H1 (cell line): ENCODE measurements at regions not wholly inside any gene's neighbourhood (a gene's known extent, or its start where the extent isn't known, plus 50 kb on each side); places are given as distances from the start of the nearest gene placed in this dataset.

Experiments
- CTCF ChIA-PET: fragments of 300-600 bp; sonication (Branson Sonifier 250); formaldehyde crosslinking; loops from one replicate; lab custom pipeline; 2021; ENCODE audit not compliant: partially characterized antibody; lab: Charles Lee
- POLR2A ChIA-PET: fragments of 300-600 bp; sonication (Branson Sonifier 250); formaldehyde crosslinking; loops from one replicate; lab custom pipeline; 2021; ENCODE audit warnings: inconsistent platforms; ENCODE audit not compliant: partially characterized antibody; lab: Charles Lee
- DNase-seq, 2 experiments: peaks; one replicate each; pipeline versions ENCODE4 v3.0.0 to v3.0.0-alpha.2; 2010 to 2022; ENCODE audit warnings: low spot score in 2 of 2, low read depth in 1 of 2, mixed read lengths in 1 of 2
- FAIRE-seq: peaks from 2 replicates; lab custom pipeline; 2011; peaks lifted over from hg19 to GRCh38; lab: Jason Lieb, UNC
- H2AFZ ChIP-seq: 2 replicates; pipeline ENCODE4 v1.8.1; 2012; ENCODE audit warnings: low read length, inconsistent platforms
- H2AK5ac ChIP-seq: 2 replicates; pipeline ENCODE4 v1.6.1; 2013; ENCODE audit warnings: low read depth, low read length
- H2BK120ac ChIP-seq: replicated peaks from 2 replicates; pipeline ENCODE3; 2013; ENCODE audit warnings: low read depth, low read length, inconsistent platforms
- H2BK12ac ChIP-seq: 2 replicates; pipeline ENCODE4 v1.6.1; 2013; ENCODE audit warnings: low read depth, low read length
- H2BK15ac ChIP-seq: 2 replicates; pipeline ENCODE4 v1.6.1; 2013; ENCODE audit warnings: low read length
- H2BK20ac ChIP-seq: 2 replicates; pipeline ENCODE4 v1.6.1; 2013; ENCODE audit warnings: low read length
- H2BK5ac ChIP-seq: 2 replicates; pipeline ENCODE4 v1.6.1; 2013; ENCODE audit warnings: low read depth, low read length
- H3K14ac ChIP-seq: 2 replicates; pipeline ENCODE4 v1.6.1; 2013; ENCODE audit warnings: inconsistent platforms; ENCODE audit not compliant: insufficient read length
- H3K18ac ChIP-seq: 2 replicates; pipeline ENCODE4 v1.6.1; 2013; ENCODE audit warnings: low read length; ENCODE audit errors: extremely low read depth
- H3K23ac ChIP-seq: 2 replicates; pipeline ENCODE4 v1.6.1; 2013; ENCODE audit warnings: inconsistent platforms; ENCODE audit not compliant: insufficient read length
- H3K23me2 ChIP-seq: 2 replicates; pipeline ENCODE4 v1.6.1; 2013; ENCODE audit warnings: low read depth, low read length
- H3K27ac ChIP-seq: 2 replicates; pipeline ENCODE4 v1.6.1; 2011; ENCODE audit warnings: low read depth, low read length, inconsistent platforms
- H3K27me3 ChIP-seq, 4 experiments: replicated peaks in 1 of 4; 1 replicate in 1 of 4; 2 replicates in 3 of 4; pipeline versions ENCODE4 v1.6.1 to v1.8.1; 2011 to 2013; ENCODE audit warnings: low read length in 3 of 4, mild to moderate bottlenecking in 3 of 4, inconsistent platforms in 2 of 4, mixed read lengths in 2 of 4, moderate library complexity in 1 of 4; ENCODE audit not compliant: control insufficient read depth in 3 of 4, insufficient read depth in 3 of 4; ENCODE audit errors: extremely low read depth in 1 of 4
- H3K36me3 ChIP-seq, 4 experiments: 2 replicates each; pipeline versions ENCODE4 v1.6.1 to v1.8.1; 2011 to 2013; ENCODE audit warnings: mild to moderate bottlenecking in 4 of 4, low read length in 3 of 4, moderate library complexity in 2 of 4, control low read depth in 1 of 4, inconsistent platforms in 1 of 4; ENCODE audit not compliant: insufficient read depth in 4 of 4, control insufficient read depth in 2 of 4
- H3K4ac ChIP-seq: replicated peaks from 2 replicates; pipeline ENCODE3; 2013; ENCODE audit warnings: low read length, low read depth, mixed read lengths, inconsistent platforms; ENCODE audit not compliant: insufficient read length
- H3K4me1 ChIP-seq, 4 experiments: replicated peaks in 1 of 4; 1 replicate in 1 of 4; 2 replicates in 3 of 4; pipeline versions ENCODE4 v1.6.1 to v1.8.1; 2011 to 2013; ENCODE audit warnings: low read length in 3 of 4, inconsistent platforms in 2 of 4, mixed read lengths in 1 of 4; ENCODE audit not compliant: insufficient read depth in 4 of 4, control insufficient read depth in 3 of 4
- H3K4me2 ChIP-seq, 2 experiments: 2 replicates each; pipeline versions ENCODE4 v1.6.1 to v1.8.1; 2011 to 2013; ENCODE audit warnings: low read depth in 2 of 2, low read length in 2 of 2, control low read depth in 1 of 2, inconsistent platforms in 1 of 2, mild to moderate bottlenecking in 1 of 2; ENCODE audit not compliant: insufficient read depth in 1 of 2
- H3K4me3 ChIP-seq, 4 experiments: fragments of 200-600, 300-600 bp in 1 of 4; sonication (generic), shearing (Covaris generic), sonication (Bioruptor Twin) in 1 of 4; 2 replicates each; pipeline versions ENCODE4 v1.5.1 to v1.8.1; 2011 to 2016; ENCODE audit warnings: low read length in 4 of 4, low read depth in 3 of 4, control low read depth in 2 of 4, inconsistent platforms in 2 of 4, mild to moderate bottlenecking in 2 of 4, mixed read lengths in 1 of 4, moderate library complexity in 1 of 4; ENCODE audit not compliant: insufficient read depth in 2 of 4; ENCODE audit errors: extremely low read depth in 1 of 4
- H3K56ac ChIP-seq: replicated peaks from 2 replicates; pipeline ENCODE3; 2013; ENCODE audit warnings: low read depth, mild to moderate bottlenecking, mixed read lengths, low read length, inconsistent platforms; ENCODE audit not compliant: insufficient read length
- H3K79me1 ChIP-seq: 2 replicates; pipeline ENCODE4 v1.6.1; 2013; ENCODE audit warnings: low read depth, low read length, control low read depth
- H3K79me2 ChIP-seq, 2 experiments: 2 replicates each; pipeline versions ENCODE4 v1.6.1 to v1.8.1; 2012 to 2013; ENCODE audit warnings: low read length in 2 of 2, mild to moderate bottlenecking in 2 of 2, inconsistent platforms in 1 of 2; ENCODE audit not compliant: insufficient read depth in 2 of 2, control insufficient read depth in 1 of 2
- H3K9ac ChIP-seq, 4 experiments: replicated peaks in 1 of 4; 1 replicate in 1 of 4; 2 replicates in 3 of 4; pipeline versions ENCODE4 v1.6.1 to v1.8.1; 2011 to 2013; ENCODE audit warnings: low read depth in 3 of 4, low read length in 3 of 4, control low read depth in 2 of 4, mild to moderate bottlenecking in 2 of 4, moderate library complexity in 2 of 4, inconsistent platforms in 1 of 4; ENCODE audit errors: extremely low read depth in 1 of 4
- H3K9me3 ChIP-seq, 2 experiments: 2 replicates each; pipeline versions ENCODE4 v1.6.1 to v1.8.1; 2012 to 2013; ENCODE audit warnings: mild to moderate bottlenecking in 2 of 2, moderate library complexity in 2 of 2, control low read depth in 1 of 2, inconsistent platforms in 1 of 2, low read depth in 1 of 2, low read length in 1 of 2, mixed read lengths in 1 of 2; ENCODE audit not compliant: insufficient read depth in 2 of 2
- H4K20me1 ChIP-seq, 2 experiments: replicated peaks in 1 of 2; 2 replicates each; pipeline versions ENCODE3 to v1.8.1; 2011 to 2013; ENCODE audit warnings: inconsistent platforms in 2 of 2, low read length in 2 of 2, mild to moderate bottlenecking in 1 of 2; ENCODE audit not compliant: insufficient read depth in 2 of 2, control insufficient read depth in 1 of 2
- H4K5ac ChIP-seq: 2 replicates; pipeline ENCODE4 v1.6.1; 2013; ENCODE audit warnings: low read length, low read depth, mixed read lengths, inconsistent platforms; ENCODE audit not compliant: insufficient read length
- H4K8ac ChIP-seq: 2 replicates; pipeline ENCODE4 v1.8.0; 2013; ENCODE audit warnings: mild to moderate bottlenecking, moderate library complexity, low read length, inconsistent platforms; ENCODE audit not compliant: insufficient read depth; ENCODE audit errors: extremely low read depth
- H4K91ac ChIP-seq: replicated peaks from 2 replicates; pipeline ENCODE3; 2013; ENCODE audit warnings: low read length, mixed read lengths, inconsistent platforms; ENCODE audit not compliant: insufficient read length
- BRCA1 ChIP-seq: IDR thresholded peaks from 2 replicates; pipeline ENCODE4 v1.6.1; 2012; ENCODE audit warnings: low read depth, low read length, improper control_type of control experiment
- CTBP2 ChIP-seq: IDR thresholded peaks from 2 replicates; pipeline ENCODE4 v1.7.0; 2011; ENCODE audit warnings: borderline replicate concordance, mild to moderate bottlenecking, moderate library complexity, mixed read lengths, low read length; ENCODE audit not compliant: insufficient read depth, insufficient read length
- HDAC6 ChIP-seq: IDR thresholded peaks from one replicate; pipeline ENCODE4 v1.7.1; 2012; ENCODE audit warnings: low read depth, mild to moderate bottlenecking, inconsistent platforms, low read length, moderate library complexity
- SIN3A ChIP-seq, 2 experiments: IDR thresholded peaks in 1 of 2; conservative IDR thresholded peaks in 1 of 2; 2 replicates each; pipeline ENCODE4 v1.6.1; 2011 to 2012; ENCODE audit warnings: low read length in 2 of 2, improper control_type of control experiment in 1 of 2, low read depth in 1 of 2, mild to moderate bottlenecking in 1 of 2
- WGBS, 2 experiments: shearing (Covaris generic) in 1 of 2; methylation state at CpG; one replicate each; pipeline versions ENCODE4 v1.1.6 to v1.1.7; 2013 to 2015; ENCODE audit warnings: low lambda C conversion rate in 2 of 2, mixed read lengths in 2 of 2, inconsistent platforms in 1 of 2, low coverage in 1 of 2, missing lambda C conversion rate in 1 of 2; ENCODE audit not compliant: insufficient replicate concordance in 2 of 2, insufficient coverage in 1 of 2, insufficient read length in 1 of 2; ENCODE audit errors: extremely low coverage in 1 of 2, missing lambda C conversion rate in 1 of 2; 5-methylcytosine and 5-hydroxymethylcytosine counted together

GRCh38 chr6:51265426-51265825 is 446.8 kb downstream of the TFAP2B start:
- no peaks in the 10 kb centered on the region for H3K4me1 ChIP-seq
- no peak overlapping the region for H4K8ac ChIP-seq
- H3K27me3 ChIP-seq = no peaks in the 10 kb centered on the region
- ChIA-PET CTCF (no interaction called here), POLR2A (no interaction called here)
- H3K4me2 ChIP-seq = no peak overlapping the region
- no peaks in the 10 kb centered on the region for H3K79me1 ChIP-seq
- H2BK12ac ChIP-seq = no peak overlapping the region
- TF ChIP-seq BRCA1 (no peak), CTBP2 (no peak), HDAC6 (no peak), SIN3A (conservative IDR thresholded peaks at IDR 0.05 in 1 of 2, IDR thresholded peaks at IDR 0.05 in 1 of 2; ENCODE audit: low read depth in 1 of 2, low read length in 2 of 2) (no peak)
- no peak overlapping the region for H2BK120ac ChIP-seq
- no peak overlapping the region for H3K23ac ChIP-seq
- H2BK20ac ChIP-seq = no peak overlapping the region
- no peak overlapping the region for H4K91ac ChIP-seq
- no peak overlapping the region for H3K56ac ChIP-seq
- H3K18ac ChIP-seq = no peak overlapping the region
- no peak overlapping the region for H2BK15ac ChIP-seq
- no peak overlapping the region for H3K14ac ChIP-seq
- H4K20me1 ChIP-seq = no peaks in the 10 kb centered on the region
- no peak overlapping the region for H2AFZ ChIP-seq
- no peak overlapping the region for H4K5ac ChIP-seq
- H3K9ac ChIP-seq = no peak overlapping the region
- H3K4ac ChIP-seq = no peak overlapping the region
- WGBS, 2 experiments = 73% methylated on average over 4 of the region's 4 CpGs; no CpG with 5 or more reads in 1 of the 2 experiments
- H2AK5ac ChIP-seq = no peak overlapping the region
- no peaks in the 10 kb centered on the region for H3K79me2 ChIP-seq
- no peaks in the 10 kb centered on the region for H3K23me2 ChIP-seq
- H3K36me3 ChIP-seq = no peaks in the 10 kb centered on the region
- DNase-seq (no peak), FAIRE-seq (no peak)
- no peak overlapping the region for H3K27ac ChIP-seq
- H2BK5ac ChIP-seq = no peak overlapping the region
- no peaks in the 10 kb centered on the region for H3K9me3 ChIP-seq
- H3K4me3 ChIP-seq = no peak overlapping the region
